Lower lobe of right lung (tissue), 2 donors: ENCODE measurements at regions not wholly inside any gene's neighbourhood (a gene's known extent, or its start where the extent isn't known, plus 50 kb on each side); places are given as distances from the start of the nearest gene placed in this dataset.

ENCODE experiments used
- ATAC-seq, 2 donors: fragments of 200-7000 bp; cut with Tn5 transposase; one replicate each; pipeline ENCODE4 v1.9.1; 2020 to 2022; ENCODE audit warnings: mild to moderate bottlenecking in 2 of 2, moderate library complexity in 2 of 2
- DNase-seq: peaks from one replicate; pipeline ENCODE4 v3.0.0-alpha.2; 2020
- H3K27ac ChIP-seq: fragments of 200-600 bp; one replicate; pipeline ENCODE4 v1.8.0; 2022
- H3K27me3 ChIP-seq: fragments of 200-600 bp; one replicate; pipeline ENCODE4 v1.8.0; 2022; ENCODE audit warnings: low read depth
- H3K36me3 ChIP-seq: fragments of 200-600 bp; one replicate; pipeline ENCODE4 v1.8.0; 2022; ENCODE audit warnings: mild to moderate bottlenecking
- H3K4me1 ChIP-seq: fragments of 200-600 bp; one replicate; pipeline ENCODE4 v1.8.0; 2022
- H3K4me3 ChIP-seq: fragments of 200-600 bp; one replicate; pipeline ENCODE4 v1.8.0; 2022; ENCODE audit warnings: mild to moderate bottlenecking
- H3K9me3 ChIP-seq: fragments of 200-600 bp; one replicate; pipeline ENCODE4 v1.8.0; 2022
- CTCF ChIP-seq: fragments of 200-600 bp; IDR thresholded peaks from one replicate; pipeline ENCODE4 v1.8.0; 2022; ENCODE audit warnings: antibody characterized with exemption, mild to moderate bottlenecking
- intact Hi-C: fragments of 100-400 bp; cut with DNase I; formaldehyde crosslinking; loops from one replicate; pipeline ENCODE4 v1.11.0; 2022
- donor health status: DM: no; HTN: yes; CAD: no; lungs with severe emphysema.

- intact Hi-C loops, result no loop called here
- Histone ChIP-seq H3K9me3 (no peaks in the 10 kb centered on the region), H3K27ac (no peak overlapping the region), H3K4me1 (no peaks in the 10 kb centered on the region), H3K36me3 (no peaks in the 10 kb centered on the region), H3K4me3 (no peak overlapping the region), H3K27me3 (no peaks in the 10 kb centered on the region)
- no peak for ATAC-seq
- TF ChIP-seq CTCF, result no peak
- DNase-seq, result no peak
These were observed 202.8 kb upstream of the SMIM31 start for GRCh38 chr4:164550989-164551712.

GRCh38 chr4:164551713-164552040 lies 202.3 kb upstream of the SMIM31 start:
- no peaks in the 10 kb centered on the region for H3K9me3 ChIP-seq

GRCh38 chr4:164571593-164572390 lies 182.1 kb upstream of the SMIM31 start:
- ATAC-seq (no peak), DNase-seq (no peak)
- no peak overlapping the region for H3K27ac ChIP-seq
- H3K27me3 ChIP-seq, result no peaks in the 10 kb centered on the region
- TF ChIP-seq CTCF, result no peak
- H3K4me3 ChIP-seq, result no peak overlapping the region
- no peaks in the 10 kb centered on the region for H3K36me3 ChIP-seq
- no peaks in the 10 kb centered on the region for H3K4me1 ChIP-seq
- intact Hi-C loops, result no loop called here
- H3K9me3 ChIP-seq, result no peaks in the 10 kb centered on the region

More at GRCh38 chr4:164551713-164552040, 202.3 kb upstream of the SMIM31 start:
- TF ChIP-seq CTCF, result no peak
- no peaks in the 10 kb centered on the region for H3K4me1 ChIP-seq
- ATAC-seq, result no peak
- no peaks in the 10 kb centered on the region for H3K27me3 ChIP-seq
- intact Hi-C loops, result no loop called here
- H3K4me3 ChIP-seq, result no peak overlapping the region
- no peaks in the 10 kb centered on the region for H3K36me3 ChIP-seq
- no peak for DNase-seq
- no peak overlapping the region for H3K27ac ChIP-seq

GRCh38 chr4:164572877-164573279 lies 181.1 kb upstream of the SMIM31 start:
- no peaks in the 10 kb centered on the region for H3K4me1 ChIP-seq
- no peaks in the 10 kb centered on the region for H3K36me3 ChIP-seq
- no peak overlapping the region for H3K27ac ChIP-seq
- DNase-seq, result no peak
- intact Hi-C loops, result no loop called here
- no peak for ATAC-seq
- H3K4me3 ChIP-seq, result no peak overlapping the region
- no peak for TF ChIP-seq CTCF
- H3K27me3 ChIP-seq, result no peaks in the 10 kb centered on the region
- H3K9me3 ChIP-seq, result no peaks in the 10 kb centered on the region

- Histone ChIP-seq H3K27ac (no peak overlapping the region), H3K27me3 (no peaks in the 10 kb centered on the region), H3K4me1 (no peaks in the 10 kb centered on the region), H3K4me3 (no peak overlapping the region), H3K36me3 (no peaks in the 10 kb centered on the region), H3K9me3 (no peaks in the 10 kb centered on the region)
- DNase-seq, result no peak
- no peak for ATAC-seq
- TF ChIP-seq CTCF, result no peak
- intact Hi-C loops, result no loop called here
These were observed 178.1 kb upstream of the SMIM31 start for GRCh38 chr4:164575861-164576260.
